GM19452 (cell line): ENCODE measurements at regions not wholly inside any gene's neighbourhood (a gene's known extent, or its start where the extent isn't known, plus 50 kb on each side); places are given as distances from the start of the nearest gene placed in this dataset.
"Not testable (repeated sequence)": the region's sequence is repeated elsewhere in the genome, so short reads cannot be mapped to it uniquely, and the experiment has no call there.

ENCODE experiments used
- ATAC-seq: cut with Tn5 transposase; IDR thresholded peaks from one replicate; pipeline ENCODE4 v1.9.1; 2021; ENCODE audit not compliant: unreplicated experiment

GRCh38 chr4:84379917-84380641 is 119.0 kb downstream of the NKX6-1 start:
- no peak for ATAC-seq

DNA sequence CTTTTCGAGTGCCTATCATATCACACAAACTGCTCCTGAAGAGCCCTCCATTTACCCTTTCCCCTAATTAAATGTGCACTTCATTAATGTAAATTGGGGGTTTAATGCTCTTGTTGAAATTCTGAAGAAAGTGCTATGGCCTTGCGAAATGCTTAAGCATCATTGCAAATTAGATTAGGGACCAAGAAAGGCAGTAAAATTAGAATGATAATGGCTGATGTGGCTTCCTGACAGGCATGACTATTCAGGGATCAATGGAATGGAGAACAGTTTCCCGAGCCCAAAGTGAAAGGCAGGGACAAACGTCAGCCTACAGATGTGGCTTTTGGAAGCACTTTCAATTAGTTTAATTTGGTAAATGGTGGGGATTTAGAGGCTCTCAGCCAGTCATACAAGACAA is 120.1 kb downstream of the NKX6-1 start:
- ATAC-seq, result no peak

- no peak for ATAC-seq
Observed at GRCh38 chr4:84378356-84378755, 120.7 kb downstream of the NKX6-1 start.

DNA sequence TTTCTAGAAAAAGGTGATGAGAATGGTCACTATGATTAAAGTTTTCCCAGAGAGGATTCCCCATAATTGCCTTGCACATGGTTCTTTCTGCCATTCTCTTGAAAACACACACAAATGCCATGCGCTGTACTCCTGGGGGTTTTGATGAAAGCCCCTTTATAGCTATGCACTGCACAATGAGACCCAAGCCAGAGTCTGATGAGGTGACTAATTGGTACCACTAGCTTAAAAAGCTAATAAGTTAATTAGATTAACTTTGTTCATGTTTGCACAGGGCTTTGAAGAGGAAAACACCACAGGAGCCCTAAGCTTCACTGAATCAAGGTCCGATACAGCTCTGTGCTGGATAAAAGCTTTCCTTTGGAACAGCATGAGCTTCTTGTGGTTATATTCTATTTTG is 132.2 kb downstream of the NKX6-1 start:
- ATAC-seq, result no peak

DNA sequence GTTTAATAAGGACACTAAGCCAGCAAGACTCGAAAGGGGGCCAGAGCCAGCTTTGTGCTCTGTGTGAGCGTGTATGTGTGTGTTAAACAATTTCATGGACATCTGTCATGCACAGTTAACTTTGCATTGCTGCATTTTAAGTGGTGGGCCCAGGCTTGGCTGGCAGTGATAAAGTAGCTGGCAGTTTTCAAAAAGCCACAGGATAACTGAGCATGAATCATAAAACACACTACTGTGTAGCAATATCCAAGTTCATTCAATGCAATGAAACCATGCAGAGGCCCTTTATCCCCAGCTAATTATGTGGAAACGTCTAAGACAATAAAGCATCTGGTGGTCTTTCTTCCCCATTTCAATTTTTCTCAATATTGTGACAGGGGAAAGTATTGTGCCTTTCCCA is 132.9 kb downstream of the NKX6-1 start:
- no peak for ATAC-seq

GRCh38 chr4:84362896-84363655 is 136.0 kb downstream of the NKX6-1 start:
- no peak for ATAC-seq

DNA sequence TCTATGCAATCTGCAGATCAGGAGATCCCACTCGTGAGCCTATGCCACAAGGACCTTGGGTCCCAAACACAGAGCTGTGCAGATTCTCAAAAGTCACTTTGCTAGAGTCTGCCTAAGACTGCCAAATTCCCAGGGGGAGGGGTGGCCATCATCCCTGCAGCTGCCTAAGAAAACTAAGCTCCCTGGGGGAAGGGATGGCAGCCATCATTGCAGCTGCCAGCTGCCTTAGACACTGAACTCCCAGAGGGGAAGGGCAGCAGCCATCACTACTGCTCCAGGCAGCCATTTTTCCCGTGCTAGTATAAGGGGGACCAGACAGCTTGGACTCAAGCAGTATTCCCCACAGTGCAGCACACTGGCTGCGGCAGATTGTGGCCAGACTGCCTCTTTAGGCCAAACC is 156.9 kb downstream of the NKX6-1 start:
- ATAC-seq, result no peak

- ATAC-seq, result no peak
Observed at GRCh38 chr4:84341559-84341958, 157.5 kb downstream of the NKX6-1 start.

- ATAC-seq, result no peak
Observed at GRCh38 chr4:84338367-84338766, 160.7 kb downstream of the NKX6-1 start.

DNA sequence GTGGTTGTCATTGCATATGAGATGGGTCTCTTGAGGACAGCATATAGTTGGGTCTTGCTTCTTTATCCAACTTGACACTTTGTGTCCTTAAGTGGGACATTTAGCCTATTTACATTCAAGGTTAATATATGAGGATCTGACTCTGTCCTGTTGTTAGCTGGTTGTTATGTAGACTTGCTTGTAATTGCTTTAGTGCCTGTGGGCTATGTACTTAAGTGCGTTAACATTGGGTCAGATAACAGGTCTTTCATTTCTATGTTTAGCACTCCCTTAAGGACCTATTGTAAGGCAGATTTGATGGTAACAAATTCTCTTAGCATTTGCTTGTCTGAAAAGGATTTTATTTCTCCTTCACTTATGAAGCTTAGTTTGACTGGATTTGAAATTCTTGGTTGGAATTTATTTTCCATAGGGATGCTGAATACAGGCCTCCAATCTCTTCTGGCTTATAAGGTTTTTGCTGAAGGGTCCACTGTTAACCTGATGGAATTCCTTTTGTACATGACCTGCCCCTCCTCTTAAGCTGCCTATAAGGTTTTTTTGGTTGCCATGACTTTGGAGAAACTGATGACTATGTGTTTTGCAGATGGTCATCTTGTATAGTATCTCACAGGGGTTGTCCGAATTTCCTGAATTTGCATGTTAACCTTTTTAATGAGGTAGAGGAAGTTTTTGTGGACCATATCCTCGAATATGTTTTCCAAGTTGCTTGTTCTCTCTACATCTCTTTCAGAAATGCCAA is 162.0 kb downstream of the NKX6-1 start:
- ATAC-seq, result no peak

DNA sequence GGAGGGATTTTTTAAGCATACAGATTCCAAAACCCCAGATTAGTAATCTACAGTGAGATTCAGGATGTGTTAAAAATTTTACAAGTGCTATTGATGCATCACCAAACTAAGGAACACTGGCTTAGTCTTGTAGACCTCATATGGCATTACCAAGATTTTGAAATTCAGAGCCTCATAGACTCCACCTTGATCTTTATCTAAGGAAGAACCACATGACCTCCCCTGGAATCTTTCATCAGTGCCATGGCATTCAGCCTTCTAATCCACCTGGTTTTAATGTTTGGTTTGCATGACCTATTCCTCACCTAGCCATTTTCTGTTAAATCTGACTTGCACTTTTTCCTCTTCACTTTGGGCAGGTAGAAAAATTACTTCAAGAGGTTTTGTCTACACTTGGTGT is 171.6 kb downstream of the NKX6-1 start:
- ATAC-seq, result no peak

DNA sequence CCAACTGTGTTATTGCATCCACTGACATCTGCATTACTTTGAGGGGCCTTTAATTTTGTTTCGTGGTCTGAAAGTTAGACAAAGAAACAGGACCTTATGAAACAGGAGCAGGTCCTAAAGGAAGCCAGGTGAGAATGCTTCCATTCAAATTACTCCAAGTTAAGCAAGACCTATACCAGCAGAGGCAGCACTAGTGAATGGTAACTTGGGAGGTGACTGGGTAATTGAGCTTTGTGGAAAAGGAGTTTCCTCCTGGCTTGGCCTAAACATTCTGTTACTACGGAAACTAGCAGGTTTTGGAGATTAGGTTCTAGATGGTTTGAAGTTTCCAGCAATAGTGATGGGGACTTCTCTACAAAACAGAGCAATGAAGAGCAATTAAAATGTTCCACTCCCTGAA is 173.5 kb downstream of the NKX6-1 start:
- ATAC-seq, result no peak

DNA sequence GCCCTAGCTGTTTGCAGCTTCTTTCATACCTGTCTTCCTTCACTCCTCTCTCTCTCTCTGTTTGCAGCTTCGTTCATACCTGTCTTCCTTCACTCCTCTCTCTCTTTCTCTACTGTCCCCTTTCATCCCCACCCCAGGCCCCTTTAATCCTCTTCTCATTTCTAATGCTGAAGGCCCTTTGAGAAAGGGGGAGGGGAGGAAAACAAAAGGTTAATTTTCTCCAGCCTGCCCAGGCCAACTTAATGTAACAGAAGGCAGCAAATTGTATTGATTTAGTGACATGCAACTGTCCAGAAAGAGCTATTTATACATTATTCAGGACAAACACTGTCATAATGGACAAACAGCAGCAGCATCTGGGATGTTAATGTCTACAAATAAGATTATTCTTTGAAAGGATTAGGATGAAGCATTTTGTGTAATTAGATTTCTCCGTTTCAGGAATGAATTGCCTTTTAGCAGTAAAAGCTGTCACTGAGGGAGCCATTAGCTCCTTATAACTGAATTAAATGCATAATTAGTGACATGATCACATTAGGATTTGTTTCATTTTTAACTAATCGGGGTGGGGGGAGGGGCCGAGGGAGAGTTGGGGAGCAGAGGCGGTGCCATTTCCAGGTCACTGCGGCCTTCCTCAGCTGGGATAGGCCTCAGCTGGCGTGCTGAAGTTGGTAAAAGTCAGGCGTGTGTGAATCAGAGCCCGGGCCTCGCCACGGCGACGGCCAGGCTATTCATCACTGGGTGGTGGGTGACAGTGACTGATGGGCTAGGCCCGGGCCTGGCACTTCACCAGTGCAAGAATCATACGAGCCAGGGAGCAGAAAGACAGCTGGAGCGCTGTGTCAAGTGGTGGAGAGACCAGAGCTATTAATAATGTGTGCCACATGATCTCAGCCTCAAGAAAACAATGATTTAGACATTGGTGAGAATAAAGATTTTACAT is 174.5 kb downstream of the NKX6-1 start:
- no peak for ATAC-seq

- no peak for ATAC-seq
Observed at GRCh38 chr4:84319124-84319523, 180.0 kb downstream of the NKX6-1 start.

- ATAC-seq, result no peak
Observed at GRCh38 chr4:84317513-84317912, 181.6 kb downstream of the NKX6-1 start.

DNA sequence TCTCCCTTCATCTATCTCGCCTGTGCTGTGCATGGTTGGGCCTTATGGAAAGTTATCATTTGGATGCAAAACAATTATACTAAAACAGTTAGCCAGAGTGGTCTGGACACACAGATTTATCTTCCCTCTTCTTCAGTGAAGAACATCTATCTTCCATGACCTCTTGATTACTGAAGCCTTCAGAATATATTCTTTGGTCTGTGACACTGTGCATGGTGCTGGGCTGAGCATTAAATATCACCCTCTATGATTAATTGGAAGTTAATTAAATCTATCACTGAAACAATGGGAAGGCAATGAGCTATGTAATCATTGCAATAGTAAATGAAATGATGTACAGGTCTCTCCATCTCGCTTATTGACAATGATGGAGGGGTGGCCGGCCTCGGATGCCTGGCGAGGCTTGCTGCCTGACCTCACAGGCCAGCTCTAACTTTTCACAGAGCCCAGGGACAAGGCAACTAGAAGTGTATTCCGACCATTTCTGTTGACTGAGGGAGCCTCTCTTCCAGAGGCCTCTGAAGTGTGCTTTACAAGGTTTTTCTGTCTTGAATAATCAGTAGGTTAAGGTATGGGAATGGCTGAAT is 186.6 kb downstream of the NKX6-1 start:
- ATAC-seq, result no peak

GRCh38 chr4:84309191-84309590 is 189.9 kb downstream of the NKX6-1 start:
- no peak for ATAC-seq

DNA sequence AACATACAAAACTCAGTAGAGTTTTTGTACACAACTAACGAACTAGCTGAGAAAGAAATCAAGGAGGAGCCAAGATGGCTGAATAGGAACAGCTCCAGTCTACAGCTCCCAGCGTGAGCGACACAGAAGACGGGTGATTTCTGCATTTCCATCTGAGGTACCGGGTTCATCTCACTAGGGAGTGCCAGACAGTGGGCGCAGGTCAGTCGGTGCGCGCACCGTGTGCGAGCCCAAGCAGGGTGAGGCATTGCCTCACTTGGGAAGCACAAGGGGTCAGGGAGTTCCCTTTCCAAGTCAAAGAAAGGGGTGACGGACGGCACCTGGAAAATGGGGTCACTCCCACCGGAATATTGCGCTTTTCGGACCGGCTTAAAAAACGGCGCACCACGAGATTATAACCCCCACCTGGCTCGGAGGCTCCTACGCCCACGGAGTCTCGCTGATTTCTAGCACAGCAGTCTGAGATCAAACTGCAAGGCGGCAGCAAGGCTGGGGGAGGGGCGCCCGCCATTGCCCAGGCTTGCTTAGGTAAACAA is 200.3 kb downstream of the NKX6-1 start:
- ATAC-seq, result not testable (repeated sequence)

GRCh38 chr4:84298023-84298718 is 200.9 kb downstream of the NKX6-1 start:
- no peak for ATAC-seq

GRCh38 chr4:84291969-84292368 is 207.1 kb downstream of the NKX6-1 start:
- ATAC-seq, result no peak
